Left ventricle myocardium inferior (tissue), 1 donor: ENCODE measurements at regions not wholly inside any gene's neighbourhood (a gene's known extent, or its start where the extent isn't known, plus 50 kb on each side); places are given as distances from the start of the nearest gene placed in this dataset.

ENCODE experiments used
- DNase-seq: peaks from one replicate; pipeline ENCODE4 v3.0.0-alpha.2; 2020
- H3K27ac ChIP-seq: fragments of 200-600 bp; replicated peaks from 2 replicates; pipeline ENCODE4 v1.8.0; 2021
- H3K27me3 ChIP-seq: fragments of 200-600 bp; 2 replicates; pipeline ENCODE4 v1.8.0; 2021; ENCODE audit warnings: low read depth
- H3K36me3 ChIP-seq: fragments of 200-600 bp; 2 replicates; pipeline ENCODE4 v1.8.0; 2021
- H3K4me1 ChIP-seq: fragments of 200-600 bp; 2 replicates; pipeline ENCODE4 v1.8.0; 2021
- H3K4me3 ChIP-seq: fragments of 200-600 bp; 2 replicates; pipeline ENCODE4 v1.8.0; 2021; ENCODE audit warnings: mild to moderate bottlenecking, moderate library complexity
- H3K9me3 ChIP-seq: fragments of 200-600 bp; replicated peaks from 2 replicates; pipeline ENCODE4 v1.8.0; 2021
- CTCF ChIP-seq: fragments of 200-600 bp; IDR thresholded peaks from 2 replicates; pipeline ENCODE4 v1.8.0; 2021; ENCODE audit warnings: antibody characterized with exemption, mild to moderate bottlenecking, borderline replicate concordance
- intact Hi-C: fragments of 100-400 bp; cut with micrococcal nuclease; formaldehyde crosslinking; loops from one replicate; pipeline ENCODE4 v1.11.0; 2022
- donor health status: DM: no; HTN: yes; CAD: no; lungs with severe emphysema.

- Histone ChIP-seq H3K4me3 (no peak overlapping the region), H3K9me3 (peaks cover 8% of the 10 kb centered on the region), H3K36me3 (no peaks in the 10 kb centered on the region), H3K4me1 (no peaks in the 10 kb centered on the region), H3K27me3 (no peaks in the 10 kb centered on the region), H3K27ac (no peak overlapping the region)
- no peak for DNase-seq
- intact Hi-C loops: no loop called here
- no peak for TF ChIP-seq CTCF
Measured at GRCh38 chr16:56022818-56023217, 147.6 kb upstream of the CES5A start.

DNA sequence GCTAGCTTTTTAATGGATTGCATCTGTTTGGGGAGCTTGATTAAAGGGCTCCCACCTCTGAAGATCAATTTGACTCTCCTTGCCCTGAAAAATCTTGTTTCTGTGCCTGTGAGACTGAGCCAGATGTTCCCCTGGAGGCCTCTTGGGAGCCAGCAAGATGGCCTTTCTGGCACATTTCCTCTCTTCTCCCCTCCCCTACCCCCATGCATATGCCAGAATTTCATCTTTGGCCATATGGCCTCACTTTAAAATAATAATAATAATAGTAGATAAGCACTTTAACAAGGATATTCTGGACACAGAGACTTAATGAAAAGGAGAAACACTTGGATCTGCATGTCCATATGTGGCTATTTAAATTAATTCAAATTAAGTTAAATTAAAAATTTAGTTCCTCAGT, 144.1 kb upstream of the CES5A start:
- intact Hi-C loops: no loop called here
- Histone ChIP-seq H3K4me1 (no peaks in the 10 kb centered on the region), H3K9me3 (peaks cover 8% of the 10 kb centered on the region), H3K4me3 (no peak overlapping the region), H3K27me3 (peaks cover 7% of the 10 kb centered on the region), H3K27ac (no peak overlapping the region), H3K36me3 (no peaks in the 10 kb centered on the region)
- no peak for TF ChIP-seq CTCF
- no peak for DNase-seq

DNA sequence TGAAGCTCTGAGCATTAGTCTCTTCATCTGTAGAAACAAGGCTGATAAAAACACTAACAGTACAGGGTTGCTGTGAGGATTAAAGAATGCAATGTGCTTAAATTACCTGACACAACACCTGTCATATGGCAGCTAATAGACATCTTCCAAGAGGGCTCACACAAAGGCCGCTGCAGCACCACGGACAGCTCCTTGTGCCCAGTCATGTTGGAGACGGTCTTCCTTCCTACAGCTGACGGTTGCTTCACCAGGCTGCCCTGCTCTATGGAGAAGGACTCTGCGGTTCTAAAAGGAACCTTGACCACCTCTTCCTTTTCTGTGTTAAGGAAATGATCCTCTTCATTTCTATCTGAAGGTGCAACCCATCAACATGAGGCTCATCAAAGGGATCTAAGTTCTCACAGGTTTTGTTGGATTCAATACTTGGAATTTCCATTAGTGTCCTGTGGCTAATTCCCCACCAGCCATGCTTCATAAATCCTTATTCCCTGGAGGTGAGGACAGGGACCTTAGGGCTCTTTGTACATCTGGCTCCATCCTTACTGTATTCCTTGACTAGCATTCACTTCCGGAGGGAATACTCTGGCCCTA, 138.9 kb upstream of the CES5A start:
- Histone ChIP-seq H3K27ac (no peak overlapping the region), H3K27me3 (peaks cover 7% of the 10 kb centered on the region), H3K4me3 (no peak overlapping the region), H3K9me3 (no peaks in the 10 kb centered on the region), H3K36me3 (no peaks in the 10 kb centered on the region), H3K4me1 (no peaks in the 10 kb centered on the region)
- intact Hi-C loops: no loop called here
- TF ChIP-seq CTCF: no peak
- peak; percentile 44 for DNase-seq

DNA sequence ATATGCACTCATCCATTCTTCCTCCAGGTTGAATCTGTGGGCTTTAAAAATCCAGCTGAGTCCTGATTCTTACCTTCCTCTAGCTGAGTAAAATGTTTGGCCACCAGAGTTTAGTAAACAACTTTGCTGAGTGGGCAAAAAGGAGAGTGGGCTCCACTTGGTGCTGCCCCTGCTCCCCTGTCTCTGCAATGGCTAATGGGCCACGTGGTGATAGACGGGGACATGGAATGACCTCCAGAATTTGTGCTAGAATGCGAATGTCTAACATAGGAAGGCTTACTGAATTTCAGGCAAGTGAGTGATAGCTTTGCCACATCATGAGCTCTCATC, 137.3 kb upstream of the CES5A start:
- Histone ChIP-seq H3K4me3 (no peak overlapping the region), H3K27me3 (peaks cover 7% of the 10 kb centered on the region), H3K4me1 (no peaks in the 10 kb centered on the region), H3K27ac (no peak overlapping the region), H3K9me3 (no peaks in the 10 kb centered on the region), H3K36me3 (no peaks in the 10 kb centered on the region)
- DNase-seq: no peak
- intact Hi-C loops: no loop called here
- TF ChIP-seq CTCF: no peak

DNA sequence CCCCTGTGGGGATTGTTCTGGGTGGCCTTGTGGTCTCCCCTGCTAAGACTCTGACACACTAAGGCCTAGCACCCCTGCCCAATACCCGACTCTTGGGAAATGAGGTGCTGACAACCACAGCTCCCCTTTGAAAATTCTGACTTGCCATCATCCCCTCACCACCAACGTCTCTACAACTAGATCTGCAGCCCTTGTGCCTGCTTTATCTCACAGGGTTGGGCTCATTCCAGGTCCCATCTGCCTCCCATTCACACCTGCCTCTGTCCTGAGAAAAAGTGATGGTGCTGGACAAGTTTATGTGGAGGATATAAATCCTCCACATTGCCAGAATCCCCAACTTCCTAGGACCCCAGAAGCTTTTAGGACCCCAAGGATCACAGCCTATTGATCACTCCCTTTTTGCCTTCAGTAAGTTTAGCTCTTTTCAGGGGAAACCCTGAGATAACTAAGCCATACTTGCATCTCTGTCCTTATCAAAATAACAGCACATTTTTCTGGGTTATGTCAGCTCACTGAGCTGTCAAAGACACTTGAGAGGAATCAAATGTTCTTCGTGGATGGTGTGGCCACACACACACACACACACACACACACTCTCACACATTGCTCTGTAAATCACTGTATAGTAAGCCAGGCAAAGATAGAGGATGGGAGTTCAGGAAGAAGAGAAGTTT, 136.8 kb upstream of the CES5A start:
- DNase-seq: no peak
- TF ChIP-seq CTCF: no peak
- Histone ChIP-seq H3K27me3 (peaks cover 7% of the 10 kb centered on the region), H3K9me3 (no peaks in the 10 kb centered on the region), H3K4me3 (no peak overlapping the region), H3K4me1 (no peaks in the 10 kb centered on the region), H3K27ac (no peak overlapping the region), H3K36me3 (no peaks in the 10 kb centered on the region)
- intact Hi-C loops: no loop called here
